Central memory CD4-positive, alpha-beta T cell (primary cell): ENCODE measurements at regions not wholly inside any gene's neighbourhood (a gene's known extent, or its start where the extent isn't known, plus 50 kb on each side); places are given as distances from the start of the nearest gene placed in this dataset.

Experiments used
- DNase-seq: peaks from one replicate; pipeline ENCODE4 v3.0.0; 2022

DNA sequence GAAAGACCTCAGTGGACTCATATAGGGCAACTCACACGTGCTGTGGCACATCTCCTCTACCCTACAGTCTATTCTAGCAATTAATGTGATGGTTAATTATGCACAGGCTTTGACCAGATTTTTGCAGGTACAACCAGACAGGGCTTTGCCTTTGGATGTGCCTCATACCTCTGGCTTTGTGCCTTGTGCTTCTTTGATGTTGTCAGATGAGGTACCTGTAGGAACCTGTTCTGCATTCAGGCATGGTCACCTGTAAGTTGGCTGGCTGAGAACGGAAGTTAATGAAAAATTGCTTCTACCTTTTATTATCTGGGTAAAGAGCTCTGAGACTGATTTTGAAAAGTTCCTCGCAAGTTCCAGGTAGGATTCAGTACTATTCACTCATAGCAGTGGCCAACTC is 462.9 kb upstream of the ZFHX3 start:
- no peak for DNase-seq

DNA sequence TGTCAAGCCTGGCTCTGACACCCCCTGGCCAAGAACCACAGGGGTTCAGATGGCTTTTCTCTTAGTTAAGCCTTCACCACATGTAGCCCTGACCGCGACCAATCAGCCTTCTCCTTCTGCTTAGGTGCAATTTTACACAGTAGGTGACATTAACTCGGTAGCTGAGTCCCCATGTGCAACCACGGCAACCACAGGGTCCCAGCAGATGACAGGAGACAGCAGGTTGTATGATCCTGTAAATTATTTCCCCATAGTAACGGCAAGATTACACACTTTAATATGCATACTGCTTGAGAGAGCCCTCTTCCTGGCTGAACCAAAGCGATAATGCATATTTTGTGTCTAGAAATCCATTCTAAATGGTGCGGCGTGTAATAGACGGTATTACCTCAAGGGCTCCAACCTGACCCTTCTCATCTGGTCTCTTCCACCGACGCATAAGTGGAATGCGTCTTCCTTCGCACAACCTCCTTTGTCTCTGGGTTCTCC is 458.7 kb upstream of the ZFHX3 start:
- DNase-seq: no peak

- DNase-seq: no peak
Measured at GRCh38 chr16:73505577-73505976, 457.6 kb upstream of the ZFHX3 start.

GRCh38 chr16:73504591-73505575 is 457.0 kb upstream of the ZFHX3 start:
- DNase-seq: no peak

DNA sequence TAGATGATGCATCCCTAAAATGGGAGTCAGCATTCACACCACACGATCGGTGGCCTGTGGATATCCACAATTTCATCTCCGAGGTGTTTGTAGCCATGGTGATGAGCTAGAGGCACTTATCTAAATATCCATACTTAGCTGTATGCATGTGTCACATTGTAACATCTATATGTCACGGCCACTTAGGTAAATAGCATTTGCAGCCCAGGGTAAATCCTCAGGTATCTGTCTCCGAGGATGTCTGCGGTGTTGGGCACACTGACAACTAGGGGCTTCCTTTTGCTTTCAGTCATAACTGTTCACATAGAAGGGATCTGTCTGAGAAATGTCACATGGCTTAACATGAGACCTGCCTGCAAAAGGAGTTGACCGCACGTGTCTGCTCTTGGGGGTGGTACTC is 455.2 kb upstream of the ZFHX3 start:
- DNase-seq: no peak

- no peak for DNase-seq
Measured at GRCh38 chr16:73499276-73499675, 451.3 kb upstream of the ZFHX3 start.

DNA sequence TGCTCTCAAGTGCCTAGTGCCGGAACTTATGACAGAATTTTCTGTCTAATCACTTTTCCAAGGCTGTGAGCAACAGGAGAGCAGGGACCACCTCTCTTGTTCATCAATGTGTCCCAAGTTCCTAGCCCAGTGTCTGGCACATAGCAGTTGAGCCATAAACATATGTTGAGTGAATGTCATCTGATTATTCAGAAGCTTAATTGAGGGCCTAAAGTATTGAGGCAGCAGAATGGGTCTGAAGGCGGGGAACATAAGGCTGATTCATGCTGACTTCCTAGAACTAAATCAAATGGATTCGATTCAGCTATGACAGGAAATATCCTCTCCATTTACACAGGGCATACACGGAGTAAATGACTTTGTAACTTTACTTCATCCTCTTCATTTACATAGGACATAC is 438.0 kb upstream of the ZFHX3 start:
- no peak for DNase-seq

GRCh38 chr16:73483934-73484711 is 436.2 kb upstream of the ZFHX3 start:
- no peak for DNase-seq

- DNase-seq: no peak
Measured at GRCh38 chr16:73483076-73483791, 435.3 kb upstream of the ZFHX3 start.

- DNase-seq: no peak
Measured at GRCh38 chr16:73482310-73482709, 434.4 kb upstream of the ZFHX3 start.

- DNase-seq: no peak
Measured at GRCh38 chr16:73480381-73480780, 432.5 kb upstream of the ZFHX3 start.

- DNase-seq: no peak
Measured at GRCh38 chr16:73473713-73474112, 425.8 kb upstream of the ZFHX3 start.

DNA sequence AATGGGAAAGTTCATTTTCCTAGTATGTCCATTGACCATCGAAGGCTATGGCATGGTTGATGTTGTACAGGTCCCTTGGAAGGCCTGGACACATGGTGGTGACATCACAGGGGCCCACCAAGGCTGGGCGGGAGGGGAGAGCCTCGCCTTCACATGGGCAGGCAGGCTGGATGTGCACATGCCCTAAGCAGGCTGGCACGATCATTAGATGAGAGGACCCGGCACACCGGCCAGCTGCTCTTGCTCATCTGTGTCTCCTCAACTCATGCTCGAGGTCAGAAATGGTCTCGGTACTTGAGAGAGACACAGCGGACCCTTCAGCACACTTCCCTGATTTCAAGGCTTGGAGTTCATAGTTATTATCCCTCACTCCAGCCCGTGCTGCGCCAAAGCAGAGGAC is 416.9 kb upstream of the ZFHX3 start:
- DNase-seq: no peak

GRCh38 chr16:73459586-73459985 is 411.7 kb upstream of the ZFHX3 start:
- no peak for DNase-seq

- no peak for DNase-seq
Measured at GRCh38 chr16:73457851-73458250, 409.9 kb upstream of the ZFHX3 start.

DNA sequence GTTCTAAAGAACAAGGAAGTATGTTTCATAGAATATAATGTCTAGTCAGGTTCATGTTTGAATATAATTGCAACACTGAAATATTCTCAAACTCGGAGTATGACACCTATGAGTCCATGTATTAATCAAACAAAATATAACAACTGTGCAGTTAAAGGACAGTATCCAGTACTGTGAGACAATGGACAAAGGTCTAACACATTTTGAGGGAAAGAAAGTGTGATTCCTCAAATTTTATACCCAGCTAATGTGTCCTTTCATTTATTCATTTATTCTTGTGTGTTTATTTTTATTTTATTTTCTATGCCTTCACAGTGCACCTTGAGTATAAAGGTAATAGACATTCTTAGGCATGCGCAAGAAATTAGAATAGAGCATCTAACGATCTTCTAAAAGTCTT is 401.0 kb upstream of the ZFHX3 start:
- no peak for DNase-seq

GRCh38 chr16:73447846-73448245 is 399.9 kb upstream of the ZFHX3 start:
- DNase-seq: no peak

DNA sequence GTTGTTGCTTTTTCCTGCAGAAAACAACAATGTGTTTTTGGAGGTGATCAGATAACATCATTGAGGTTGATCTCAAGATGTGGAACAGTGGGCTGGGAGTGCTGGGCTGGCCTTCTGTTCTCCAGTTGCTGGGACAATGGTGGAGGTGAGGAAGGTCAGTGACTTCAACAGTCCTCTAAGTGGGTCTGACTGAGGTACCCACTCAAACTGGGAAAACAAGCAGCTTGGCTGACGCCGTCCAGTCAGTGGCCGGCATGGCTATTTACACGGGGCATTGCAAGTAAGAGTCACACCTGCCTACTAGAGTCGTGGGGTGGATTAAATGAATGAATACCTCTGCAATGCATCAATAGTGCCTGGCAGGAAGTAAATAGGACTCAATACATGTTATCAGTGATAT is 386.7 kb upstream of the ZFHX3 start:
- no peak for DNase-seq

GRCh38 chr16:73433731-73434307 is 385.9 kb upstream of the ZFHX3 start:
- no peak for DNase-seq

DNA sequence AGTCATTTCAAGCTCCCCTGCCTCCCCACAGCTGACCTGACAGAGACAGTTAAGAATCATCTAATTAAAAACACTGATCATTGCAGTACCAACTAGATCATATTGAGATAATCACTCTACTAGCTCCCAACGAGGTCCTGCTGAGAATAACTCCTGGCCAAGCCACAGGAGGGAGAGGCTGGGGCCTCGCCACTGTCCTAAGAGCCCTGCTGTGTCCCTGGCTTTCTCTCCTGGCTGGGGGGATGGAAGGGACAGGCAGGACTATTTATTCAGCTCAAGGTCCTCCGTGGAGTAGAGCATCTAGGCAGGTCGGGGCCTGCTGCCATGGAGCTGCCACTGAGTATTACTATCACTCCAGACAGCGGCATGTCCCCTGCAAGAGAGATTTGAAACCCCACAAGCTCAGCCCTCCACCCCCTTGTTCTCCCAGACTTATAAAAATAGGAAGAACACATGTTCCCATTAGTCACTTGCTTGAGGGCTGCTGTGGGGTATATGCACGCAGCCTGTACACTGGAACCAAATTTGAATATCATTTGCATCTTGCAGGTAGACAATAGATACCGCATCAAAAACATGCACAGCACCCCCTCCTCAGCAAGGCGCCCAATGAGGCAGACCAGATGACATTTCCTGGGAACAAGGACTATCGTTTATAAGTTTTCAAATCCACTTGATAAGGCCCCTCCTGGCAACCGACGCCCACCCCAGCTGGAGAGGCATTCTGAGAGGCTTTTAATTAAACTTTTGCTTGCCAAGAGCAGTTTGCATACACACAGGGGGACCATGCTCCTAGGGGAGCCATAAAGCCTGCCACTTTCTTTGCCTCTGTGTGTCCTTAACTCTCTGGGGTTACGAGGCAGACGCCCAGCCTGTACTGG is 385.2 kb upstream of the ZFHX3 start:
- no peak for DNase-seq

- no peak for DNase-seq
Measured at GRCh38 chr16:73430138-73430537, 382.2 kb upstream of the ZFHX3 start.

DNA sequence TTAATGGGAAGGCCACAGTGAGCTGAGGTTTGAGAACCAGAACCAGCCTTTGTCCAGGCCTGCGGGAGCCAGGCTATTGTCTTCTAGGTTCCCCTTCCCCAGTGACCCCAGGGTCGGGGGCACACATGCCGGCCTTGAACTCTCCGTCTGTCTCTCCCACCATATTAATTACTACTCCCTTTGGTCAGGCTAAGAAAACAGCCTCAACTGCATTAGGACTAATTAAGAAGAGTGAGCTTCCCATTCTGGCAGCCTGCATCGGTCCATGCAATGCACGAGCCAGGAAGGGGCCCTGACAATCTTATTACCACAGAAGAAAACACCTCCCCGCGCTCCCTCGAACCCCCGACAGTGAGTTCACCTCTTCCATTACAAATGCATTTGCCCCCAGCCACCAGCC is 380.2 kb upstream of the ZFHX3 start:
- DNase-seq: no peak
